Pancreas (tissue), 10 donors: ENCODE measurements at regions not wholly inside any gene's neighbourhood (a gene's known extent, or its start where the extent isn't known, plus 50 kb on each side); places are given as distances from the start of the nearest gene placed in this dataset.

ENCODE experiments used
- ATAC-seq, 4 donors: fragments of 200-7000 bp; cut with Tn5 transposase; one replicate each; pipeline versions ENCODE4 v1.8.0 to v1.9.1; 2020; ENCODE audit warnings: mild to moderate bottlenecking in 4 of 4, moderate library complexity in 4 of 4
- DNase-seq, 6 donors: peaks; one replicate each; pipeline ENCODE4 v3.0.0-alpha.2; 2020
- FAIRE-seq: peaks from 2 replicates; lab custom pipeline; 2012; peaks lifted over from hg19 to GRCh38; lab: Jason Lieb, UNC
- H3K27ac ChIP-seq, 4 donors: fragments of 200-600 bp; sonication (generic); 1 replicate in 3 of 4; 2 replicates in 1 of 4; pipeline versions ENCODE4 v1.5.0 to v1.8.0; 2020
- H3K27me3 ChIP-seq, 4 donors: fragments of 200-600 bp; one replicate each; pipeline ENCODE4 v1.8.0; 2021
- H3K36me3 ChIP-seq, 3 donors: fragments of 200-600 bp; sonication (generic) in 1 of 3; one replicate each; pipeline versions ENCODE4 v1.5.0 to v1.8.0; 2020 to 2021
- H3K4me1 ChIP-seq, 3 donors: fragments of 200-600 bp; one replicate each; pipeline ENCODE4 v1.8.0; 2021
- H3K4me3 ChIP-seq, 4 donors: fragments of 200-600 bp; sonication (generic) in 2 of 4; one replicate each; pipeline versions ENCODE4 v1.5.0 to v1.8.0; 2020 to 2021
- H3K9me3 ChIP-seq, 4 donors: fragments of 200-600 bp; one replicate each; pipeline ENCODE4 v1.8.0; 2021
- WGBS, 2 donors: extraction: QIAGEN DNeasy Blood & Tissue Kit; methylation state at CpG; one replicate each; pipeline ENCODE4 v1.1.7; 2013; 5-methylcytosine and 5-hydroxymethylcytosine counted together
- intact Hi-C, 3 donors: fragments of 100-400 bp; cut with DNase I; formaldehyde crosslinking; loops; one replicate each; pipeline versions ENCODE4 v1.11.1 to v1.14.2; 2022
- TF ChIP-seq, protein P1 (sequence below), 4 donors: fragments of 200-600 bp; sonication (generic) in 3 of 4; IDR thresholded peaks; one replicate each; pipeline versions ENCODE4 v1.5.0 to v1.8.0; 2021; ENCODE audit warnings: antibody characterized with exemption in 4 of 4
- donor health status: healthy with polysubstance abuse.
- donor health status: DM: no; HTN: no; CAD: no; lungs with moderate emphysema.
- donor health status: DM: no; HTN: no; CAD: no.
- donor health status: control.
- donor health status: control.
- donor health status: Bipolar disorder and iron deficiency.
- donor health status: DM: yes; HTN: yes; CAD: no.
- donor health status: DM: no; HTN: no; CAD: no.
- donor health status: DM: no; HTN: no; CAD: no.
- donor health status: DM: yes; HTN: yes; CAD: no.

- H3K27me3 ChIP-seq, result no peaks in the 10 kb centered on the region
- H3K4me1 ChIP-seq, result peaks cover 0 to 3% (median 0%) of the 10 kb centered on the region in 3 donors
- ATAC-seq (no peak), DNase-seq (no peak), FAIRE-seq (no peak)
- TF ChIP-seq, protein P1, sequence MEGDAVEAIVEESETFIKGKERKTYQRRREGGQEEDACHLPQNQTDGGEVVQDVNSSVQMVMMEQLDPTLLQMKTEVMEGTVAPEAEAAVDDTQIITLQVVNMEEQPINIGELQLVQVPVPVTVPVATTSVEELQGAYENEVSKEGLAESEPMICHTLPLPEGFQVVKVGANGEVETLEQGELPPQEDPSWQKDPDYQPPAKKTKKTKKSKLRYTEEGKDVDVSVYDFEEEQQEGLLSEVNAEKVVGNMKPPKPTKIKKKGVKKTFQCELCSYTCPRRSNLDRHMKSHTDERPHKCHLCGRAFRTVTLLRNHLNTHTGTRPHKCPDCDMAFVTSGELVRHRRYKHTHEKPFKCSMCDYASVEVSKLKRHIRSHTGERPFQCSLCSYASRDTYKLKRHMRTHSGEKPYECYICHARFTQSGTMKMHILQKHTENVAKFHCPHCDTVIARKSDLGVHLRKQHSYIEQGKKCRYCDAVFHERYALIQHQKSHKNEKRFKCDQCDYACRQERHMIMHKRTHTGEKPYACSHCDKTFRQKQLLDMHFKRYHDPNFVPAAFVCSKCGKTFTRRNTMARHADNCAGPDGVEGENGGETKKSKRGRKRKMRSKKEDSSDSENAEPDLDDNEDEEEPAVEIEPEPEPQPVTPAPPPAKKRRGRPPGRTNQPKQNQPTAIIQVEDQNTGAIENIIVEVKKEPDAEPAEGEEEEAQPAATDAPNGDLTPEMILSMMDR (IDR thresholded peaks at IDR 0.05), result no peak
- H3K36me3 ChIP-seq, result no peaks in the 10 kb centered on the region
- 69 to 80% methylated on average over 4 of the region's 4 CpGs for WGBS, 2 donors
- no peak overlapping the region for H3K27ac ChIP-seq
- no peak overlapping the region for H3K4me3 ChIP-seq
- no peaks in the 10 kb centered on the region for H3K9me3 ChIP-seq
- intact Hi-C loops, result no loop called here
Measured at GRCh38 chr9:95791286-95791685, 84.2 kb upstream of the ERCC6L2 start.

DNA sequence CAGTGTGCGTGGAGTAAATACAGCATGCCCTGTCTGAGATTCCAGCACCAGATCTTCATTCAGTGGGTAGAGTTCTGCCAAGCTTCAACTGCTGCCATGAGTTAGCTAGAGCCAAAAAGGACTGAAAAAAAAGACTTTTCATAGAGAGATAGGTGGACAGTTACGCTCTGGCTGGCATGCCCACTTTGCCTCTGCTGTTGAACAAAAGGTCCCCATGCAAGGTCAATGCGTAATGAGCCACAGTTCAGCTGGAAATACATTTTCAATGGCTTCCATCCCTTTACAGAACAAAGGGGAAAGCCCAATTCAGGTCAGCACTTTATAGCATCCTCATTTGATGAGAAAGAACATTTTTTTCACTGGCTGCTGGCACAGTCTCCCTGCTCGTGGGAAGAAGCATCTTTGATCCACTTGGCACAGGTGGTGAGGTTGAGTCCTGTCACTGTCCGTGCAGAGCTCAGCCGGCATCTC is 86.9 kb upstream of the ERCC6L2 start:
- FAIRE-seq, result no peak
- no peaks in the 10 kb centered on the region for H3K27me3 ChIP-seq
- no peak overlapping the region for H3K4me3 ChIP-seq
- H3K9me3 ChIP-seq, result no peaks in the 10 kb centered on the region
- TF ChIP-seq, protein P1 (IDR thresholded peaks at IDR 0.05), result no peak
- WGBS, 2 donors, result 63 to 73% methylated on average over 6 of the region's 6 CpGs
- H3K4me1 ChIP-seq, result no peaks in the 10 kb centered on the region
- no peaks in the 10 kb centered on the region for H3K36me3 ChIP-seq
- intact Hi-C loops, result no loop called here
- no peak overlapping the region for H3K27ac ChIP-seq
- no peak for DNase-seq
- ATAC-seq, result no peak

DNA sequence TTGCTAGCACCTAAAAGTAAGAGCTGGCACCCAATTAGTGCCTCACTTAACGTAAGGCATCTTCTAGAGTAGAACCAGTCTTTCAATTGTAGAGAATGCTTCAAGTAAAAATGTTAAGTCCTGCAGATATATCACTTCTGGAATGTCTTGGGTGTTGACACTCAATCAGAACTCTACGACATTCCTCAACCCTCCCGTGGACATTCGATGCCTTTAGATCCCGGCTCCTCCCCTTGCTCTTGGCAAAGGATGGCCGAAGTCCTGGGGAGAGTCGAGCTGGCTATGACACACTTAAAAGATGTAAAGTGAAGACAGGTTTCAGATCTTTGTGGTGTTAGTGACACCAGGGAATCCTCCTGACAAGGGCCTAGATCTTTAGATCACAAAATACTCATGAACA is 87.5 kb upstream of the ERCC6L2 start:
- Histone ChIP-seq H3K27me3 (no peaks in the 10 kb centered on the region), H3K27ac (no peak overlapping the region), H3K36me3 (no peaks in the 10 kb centered on the region), H3K4me1 (no peaks in the 10 kb centered on the region), H3K4me3 (no peak overlapping the region), H3K9me3 (no peaks in the 10 kb centered on the region)
- DNase-seq (no peak), FAIRE-seq (no peak), ATAC-seq (no peak)
- TF ChIP-seq, protein P1 (IDR thresholded peaks at IDR 0.05), result no peak
- intact Hi-C loops, result no loop called here
- 62 to 64% methylated on average over 7 of the region's 7 CpGs for WGBS, 2 donors

- intact Hi-C loops, result no loop called here
Measured at GRCh38 chr9:95785209-95785608, 90.3 kb upstream of the ERCC6L2 start.

GRCh38 chr9:95784318-95784717 is 91.2 kb upstream of the ERCC6L2 start:
- Histone ChIP-seq H3K4me3 (no peak overlapping the region), H3K36me3 (no peaks in the 10 kb centered on the region), H3K4me1 (no peaks in the 10 kb centered on the region), H3K27ac (no peak overlapping the region), H3K27me3 (no peaks in the 10 kb centered on the region), H3K9me3 (no peaks in the 10 kb centered on the region)
- intact Hi-C loops, result no loop called here
- ATAC-seq, result no peak
- no peak for FAIRE-seq
- WGBS, 2 donors, result 88 to 89% methylated on average over 30 to 31 of the region's 31 CpGs
- TF ChIP-seq, protein P1 (IDR thresholded peaks at IDR 0.05), result no peak
- DNase-seq, result no peak

More at GRCh38 chr9:95785209-95785608, 90.3 kb upstream of the ERCC6L2 start:
- ATAC-seq (no peak), DNase-seq (no peak), FAIRE-seq (no peak)
- H3K4me1 ChIP-seq, result no peaks in the 10 kb centered on the region
- TF ChIP-seq, protein P1 (IDR thresholded peaks at IDR 0.05), result no peak
- no peak overlapping the region for H3K27ac ChIP-seq
- WGBS, 2 donors, result 87% methylated on average over 3 of the region's 3 CpGs
- no peaks in the 10 kb centered on the region for H3K9me3 ChIP-seq
- no peaks in the 10 kb centered on the region for H3K27me3 ChIP-seq
- no peak overlapping the region for H3K4me3 ChIP-seq
- H3K36me3 ChIP-seq, result no peaks in the 10 kb centered on the region
